ENCODE measurements at regions not wholly inside any gene's neighbourhood (a gene's known extent, or its start where the extent isn't known, plus 50 kb on each side); places are given as distances from the start of the nearest gene placed in this dataset.

DNA sequence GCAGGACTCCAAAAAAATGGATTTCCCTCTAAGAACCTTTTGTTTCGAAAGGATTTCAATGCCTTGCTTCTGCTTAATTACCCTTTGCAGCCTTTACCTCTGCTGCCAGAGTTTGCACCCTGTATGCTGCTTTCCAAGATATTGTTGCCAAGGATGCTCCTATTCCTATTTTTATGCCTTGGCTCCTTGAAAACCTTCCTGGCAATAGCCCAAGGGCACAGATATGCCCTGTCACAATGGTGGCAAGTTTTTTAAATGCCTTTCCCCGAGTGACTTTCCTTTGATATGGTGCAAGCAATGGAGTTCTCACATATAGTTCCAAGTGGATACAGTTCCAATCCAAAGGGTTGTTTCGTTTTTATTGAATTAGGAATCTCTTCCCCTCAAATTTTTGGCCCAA lies 1983.0 kb downstream of the MRPL39 start:
- Histone ChIP-seq H3K9me1 (ENCODE audit: insufficient read depth, low read length) (no peaks in the 10 kb centered on the region), H2BK20ac (ENCODE audit: low read depth, low read length) (no peak overlapping the region), H2BK5ac (ENCODE audit: low read depth, low read length, poor library complexity, severe bottlenecking) (no peak overlapping the region), H3K4me3 (ENCODE audit: insufficient read depth, low read depth, low read length) (no peak overlapping the region), H3K23ac (ENCODE audit: low read depth, low read length) (no peak overlapping the region), H2AFZ (replicated peaks; ENCODE audit: low read length, poor library complexity) (no peak overlapping the region), H3K27me3 (ENCODE audit: control insufficient read depth, insufficient read depth, low read length) (no peaks in the 10 kb centered on the region), H2BK15ac (ENCODE audit: low read depth, low read length) (no peak overlapping the region), H3K36me3 (ENCODE audit: control insufficient read depth, insufficient read depth, low read length) (no peaks in the 10 kb centered on the region), H2AK5ac (ENCODE audit: low read depth, low read length) (no peak overlapping the region), H3K27ac (ENCODE audit: insufficient read depth, low read length) (no peak overlapping the region), H4K5ac (ENCODE audit: low read depth, low read length) (no peak overlapping the region), H3K4ac (ENCODE audit: low read depth, low read length) (no peak overlapping the region), H3K79me1 (ENCODE audit: low read depth in 1 of 2, low read length in 2 of 2) (no peaks in the 10 kb centered on the region), H4K20me1 (ENCODE audit: insufficient read depth, low read length) (no peaks in the 10 kb centered on the region), H3K4me1 (ENCODE audit: control insufficient read depth, insufficient read depth, low read length) (no peaks in the 10 kb centered on the region), H3K18ac (ENCODE audit: low read depth, low read length) (no peak overlapping the region), H3K9me3 (ENCODE audit: control insufficient read depth, insufficient read depth, low read length) (peaks cover 6% of the 10 kb centered on the region), H3K56ac (ENCODE audit: extremely low read depth, insufficient read depth, low read length) (no peak overlapping the region), H4K8ac (ENCODE audit: low read depth in 2 of 2, low read length in 2 of 2) (no peak overlapping the region), H4K91ac (ENCODE audit: insufficient read depth, low read depth, low read length) (no peak overlapping the region), H2AK9ac (replicated peaks; ENCODE audit: low read depth, low read length, poor library complexity) (no peak overlapping the region), H3K9ac (ENCODE audit: low read depth, low read length) (no peak overlapping the region), H3K4me2 (ENCODE audit: low read depth, low read length) (no peak overlapping the region), H2BK120ac (ENCODE audit: low read depth, low read length) (no peak overlapping the region), H3K14ac (replicated peaks; ENCODE audit: low read depth, low read length) (no peak overlapping the region)
- DNase-seq (no peak), ATAC-seq (ENCODE audit: low read depth) (no peak)
- POLR2A ChIA-PET (ENCODE audit: unreplicated experiment): no interaction called here
- WGBS, 2 experiments (ENCODE audit: extremely low coverage in 2 of 2, insufficient read length in 1 of 2): 29% methylated on average over 1 of the region's 3 CpGs; no CpG with 5 or more reads in 1 of the 2 experiments
- CTCF ChIA-PET: no interaction called here
- intact Hi-C loops (cut with micrococcal nuclease) (no loop called here), dilution Hi-C loops (cut with HindIII; ENCODE audit: low sequenced_read_pairs, unreplicated experiment) (no loop called here), in situ Hi-C loops (cut with MboI; ENCODE audit: low sequenced_read_pairs) (no loop called here)
- no TSS peak for BruUV-seq (replicated peaks)
- TF ChIP-seq RAD21 (IDR thresholded peaks at IDR 0.05; ENCODE audit: low read length) (no peak), MXI1 (IDR thresholded peaks at IDR 0.05; ENCODE audit: borderline replicate concordance, low read depth, low read length) (no peak), SMC3 (IDR thresholded peaks at IDR 0.05; ENCODE audit: low read depth, low read length) (no peak), BHLHE40 (IDR thresholded peaks at IDR 0.05; ENCODE audit: low read depth, low read length) (no peak), NFE2L2 (IDR thresholded peaks at IDR 0.05; ENCODE audit: low read depth, low read length) (no peak)
- TF ChIP-seq, protein P1, sequence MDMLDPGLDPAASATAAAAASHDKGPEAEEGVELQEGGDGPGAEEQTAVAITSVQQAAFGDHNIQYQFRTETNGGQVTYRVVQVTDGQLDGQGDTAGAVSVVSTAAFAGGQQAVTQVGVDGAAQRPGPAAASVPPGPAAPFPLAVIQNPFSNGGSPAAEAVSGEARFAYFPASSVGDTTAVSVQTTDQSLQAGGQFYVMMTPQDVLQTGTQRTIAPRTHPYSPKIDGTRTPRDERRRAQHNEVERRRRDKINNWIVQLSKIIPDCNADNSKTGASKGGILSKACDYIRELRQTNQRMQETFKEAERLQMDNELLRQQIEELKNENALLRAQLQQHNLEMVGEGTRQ (IDR thresholded peaks at IDR 0.05; ENCODE audit: low read depth, low read length): no peak

All from IMR-90 (cell line).